Stomach smooth muscle (tissue), 2 donors: ENCODE measurements at regions not wholly inside any gene's neighbourhood (a gene's known extent, or its start where the extent isn't known, plus 50 kb on each side); places are given as distances from the start of the nearest gene placed in this dataset.
"Not testable (repeated sequence)": the region's sequence is repeated elsewhere in the genome, so short reads cannot be mapped to it uniquely, and the experiment has no call there.

Source experiments
- H3K27ac ChIP-seq: one replicate; pipeline ENCODE4 v1.7.0; 2013; ENCODE audit warnings: mild to moderate bottlenecking, low read length, inconsistent platforms
- H3K27me3 ChIP-seq, 2 donors: one replicate each; pipeline ENCODE4 v1.7.0; 2013; ENCODE audit warnings: low read length in 2 of 2; ENCODE audit not compliant: insufficient read depth in 2 of 2, control insufficient read depth in 1 of 2
- H3K36me3 ChIP-seq, 2 donors: one replicate each; pipeline ENCODE4 v1.7.0; 2013; ENCODE audit warnings: low read length in 2 of 2; ENCODE audit not compliant: control insufficient read depth in 2 of 2, insufficient read depth in 2 of 2
- H3K4me1 ChIP-seq: one replicate; pipeline ENCODE4 v1.7.0; 2013; ENCODE audit warnings: low read length; ENCODE audit not compliant: control insufficient read depth, insufficient read depth
- H3K4me3 ChIP-seq, 2 donors: one replicate each; pipeline ENCODE4 v1.7.0; 2013; ENCODE audit warnings: low read length in 2 of 2
- H3K9ac ChIP-seq, 2 donors: one replicate each; pipeline ENCODE4 v1.7.0; 2013; ENCODE audit warnings: low read length in 2 of 2, mild to moderate bottlenecking in 1 of 2
- H3K9me3 ChIP-seq, 2 donors: one replicate each; pipeline ENCODE4 v1.7.0; 2013; ENCODE audit warnings: low read length in 2 of 2; ENCODE audit not compliant: control insufficient read depth in 2 of 2
- donor health status: healthy.
- donor health status: Pancreatic carcinoma.

- Histone ChIP-seq H3K9me3 (no peaks in the 10 kb centered on the region), H3K36me3 (no peaks in the 10 kb centered on the region), H3K27ac (no peak overlapping the region), H3K9ac (no peak overlapping the region), H3K4me3 (no peak overlapping the region), H3K27me3 (peaks cover 0 to 2% of the 10 kb centered on the region in 2 donors), H3K4me1 (no peaks in the 10 kb centered on the region)
Observed at GRCh38 chr6:19925533-19925932, 88.4 kb downstream of the ID4 start.

- Histone ChIP-seq H3K27me3 (peaks cover 0 to 2% of the 10 kb centered on the region in 2 donors), H3K4me3 (no peak overlapping the region), H3K9ac (no peak overlapping the region), H3K4me1 (no peaks in the 10 kb centered on the region), H3K9me3 (no peaks in the 10 kb centered on the region), H3K27ac (no peak overlapping the region), H3K36me3 (no peaks in the 10 kb centered on the region)
Observed at GRCh38 chr6:19928461-19928860, 91.3 kb downstream of the ID4 start.

GRCh38 chr6:19929312-19929711 is 92.1 kb downstream of the ID4 start:
- H3K4me1 ChIP-seq: no peaks in the 10 kb centered on the region

GRCh38 chr6:19934996-19935591 is 97.9 kb downstream of the ID4 start:
- Histone ChIP-seq H3K9me3 (no peaks in the 10 kb centered on the region), H3K4me1 (no peaks in the 10 kb centered on the region), H3K27me3 (no peaks in the 10 kb centered on the region), H3K27ac (no peak overlapping the region), H3K4me3 (no peak overlapping the region), H3K36me3 (no peaks in the 10 kb centered on the region), H3K9ac (no peak overlapping the region)

More at GRCh38 chr6:19929312-19929711, 92.1 kb downstream of the ID4 start:
- no peak overlapping the region for H3K4me3 ChIP-seq
- no peaks in the 10 kb centered on the region for H3K9me3 ChIP-seq
- H3K36me3 ChIP-seq: no peaks in the 10 kb centered on the region
- H3K27me3 ChIP-seq: no peaks in the 10 kb centered on the region
- H3K27ac ChIP-seq: no peak overlapping the region
- no peak overlapping the region for H3K9ac ChIP-seq

GRCh38 chr6:19939321-19939720 is 102.2 kb downstream of the ID4 start:
- not testable (repeated sequence) for H3K27me3 ChIP-seq, H3K4me3 ChIP-seq, H3K27ac ChIP-seq, H3K4me1 ChIP-seq, H3K36me3 ChIP-seq, H3K9me3 ChIP-seq, H3K9ac ChIP-seq

GRCh38 chr6:19939926-19940325 is 102.8 kb downstream of the ID4 start:
- not testable (repeated sequence) for H3K27me3 ChIP-seq, H3K9ac ChIP-seq, H3K36me3 ChIP-seq, H3K27ac ChIP-seq, H3K4me3 ChIP-seq, H3K4me1 ChIP-seq, H3K9me3 ChIP-seq

- no peaks in the 10 kb centered on the region for H3K27me3 ChIP-seq
- no peak overlapping the region for H3K9ac ChIP-seq
- H3K4me3 ChIP-seq: no peak overlapping the region
- no peak overlapping the region for H3K27ac ChIP-seq
- no peaks in the 10 kb centered on the region for H3K9me3 ChIP-seq
- no peaks in the 10 kb centered on the region for H3K4me1 ChIP-seq
- no peaks in the 10 kb centered on the region for H3K36me3 ChIP-seq
Observed at GRCh38 chr6:19943042-19943441, 105.9 kb downstream of the ID4 start.

GRCh38 chr6:19945843-19946358 is 108.7 kb downstream of the ID4 start:
- Histone ChIP-seq H3K27ac (no peak overlapping the region), H3K27me3 (no peaks in the 10 kb centered on the region), H3K9ac (no peak overlapping the region), H3K4me3 (no peak overlapping the region), H3K4me1 (no peaks in the 10 kb centered on the region), H3K36me3 (no peaks in the 10 kb centered on the region), H3K9me3 (no peaks in the 10 kb centered on the region)

GRCh38 chr6:19949155-19949554 is 112.0 kb downstream of the ID4 start:
- H3K36me3 ChIP-seq: no peaks in the 10 kb centered on the region
- H3K27me3 ChIP-seq: no peaks in the 10 kb centered on the region
- H3K9ac ChIP-seq: no peak overlapping the region
- no peaks in the 10 kb centered on the region for H3K4me1 ChIP-seq
- no peak overlapping the region for H3K27ac ChIP-seq
- no peaks in the 10 kb centered on the region for H3K9me3 ChIP-seq
- H3K4me3 ChIP-seq: no peak overlapping the region

GRCh38 chr6:19964115-19964514 is 126.9 kb downstream of the ID4 start:
- Histone ChIP-seq H3K27ac (no peak overlapping the region), H3K4me3 (no peak overlapping the region), H3K9me3 (no peaks in the 10 kb centered on the region), H3K36me3 (no peaks in the 10 kb centered on the region), H3K27me3 (no peaks in the 10 kb centered on the region), H3K9ac (no peak overlapping the region), H3K4me1 (no peaks in the 10 kb centered on the region)

GRCh38 chr6:19968201-19968600 is 131.0 kb downstream of the ID4 start:
- H3K9ac ChIP-seq: no peak overlapping the region
- no peaks in the 10 kb centered on the region for H3K27me3 ChIP-seq
- no peaks in the 10 kb centered on the region for H3K36me3 ChIP-seq
- no peaks in the 10 kb centered on the region for H3K9me3 ChIP-seq
- H3K4me3 ChIP-seq: no peak overlapping the region
- H3K27ac ChIP-seq: no peak overlapping the region
- no peaks in the 10 kb centered on the region for H3K4me1 ChIP-seq
